ENCODE measurements at regions not wholly inside any gene's neighbourhood (a gene's known extent, or its start where the extent isn't known, plus 50 kb on each side); places are given as distances from the start of the nearest gene placed in this dataset.

GRCh38 chr15:31497838-31498237 is 171.2 kb downstream of the KLF13 start:
- DNase-seq (ENCODE audit: low read depth, low spot score) (no peak), FAIRE-seq (no peak), ATAC-seq (no peak)
- intact Hi-C loops (cut with micrococcal nuclease; ENCODE audit: unreplicated experiment) = loop anchor here (5.0 to 10.0 kb wide), 2 partner anchors 47 to 479 kb away; no protein-coding TSS in a partner anchor
- ChIA-PET POLR2A (no interaction called here), SMC1A (ENCODE audit: uncharacterized antibody, unreplicated experiment) (no interaction called here), CTCF (interaction anchor here (1.2 to 1.3 kb wide), 2 partner anchors 9 to 39 kb away, joined by 3 to 6 read pairs; no protein-coding TSS in a partner anchor), RAD21 (ENCODE audit: unreplicated experiment) (no interaction called here)
- no TSS peak for BruUV-seq (replicated peaks)
- Histone ChIP-seq H3K4me3 (no peak overlapping the region), H2AFZ (ENCODE audit: control insufficient read depth, low read depth, low read length) (no peak overlapping the region), H3K4me1 (ENCODE audit: control insufficient read depth, insufficient read depth, low read length) (peaks cover 4% of the 10 kb centered on the region), H3K36me3 (ENCODE audit: control insufficient read depth in 2 of 2, insufficient read depth in 2 of 2, low read length in 1 of 2) (no peaks in the 10 kb centered on the region), H3K4me2 (ENCODE audit: control insufficient read depth, insufficient read depth) (no peak overlapping the region), H4K20me1 (ENCODE audit: control insufficient read depth, insufficient read depth) (no peaks in the 10 kb centered on the region), H3K27me3 (replicated peaks in 1 of 2; ENCODE audit: control insufficient read depth in 2 of 2, insufficient read depth in 2 of 2, low read length in 1 of 2) (no peaks in the 10 kb centered on the region; a peak in 1 of 4 replicates), H3K79me2 (ENCODE audit: control insufficient read depth, insufficient read depth, low read length) (no peaks in the 10 kb centered on the region), H3K9ac (ENCODE audit: control insufficient read depth, insufficient read depth, low read length) (no peak overlapping the region), H3K9me3 (replicated peaks; ENCODE audit: control insufficient read depth, insufficient read depth, low read length) (peaks cover 3% of the 10 kb centered on the region; the same call in 1 of the 3 replicates), H3K27ac (ENCODE audit: control insufficient read depth, insufficient read depth) (no peak overlapping the region)
- WGBS (ENCODE audit: insufficient coverage, insufficient replicate concordance, low lambda C conversion rate, missing lambda C conversion rate) = 40% methylated on average over 2 of the region's 2 CpGs
- in situ Hi-C loops (cut with MboI) = no loop called here
- TF ChIP-seq YBX1 (IDR thresholded peaks at IDR 0.05) (no peak), TCF12 (IDR thresholded peaks at IDR 0.05; ENCODE audit: low read depth, low read length) (no peak), CUX1 (IDR thresholded peaks at IDR 0.05; ENCODE audit: insufficient replicate concordance, low read depth, low read length) (no peak), HSF1 (IDR thresholded peaks at IDR 0.05; ENCODE audit: low read depth, low read length) (no peak), LARP7 (IDR thresholded peaks at IDR 0.05) (no peak), MYB (IDR thresholded peaks at IDR 0.05; ENCODE audit: borderline replicate concordance, low read depth, low read length) (no peak), E2F4 (IDR thresholded peaks at IDR 0.05; ENCODE audit: low read depth, low read length) (no peak), SREBF2 (IDR thresholded peaks at IDR 0.05; ENCODE audit: low read length) (no peak), CEBPB (IDR thresholded peaks at IDR 0.05; ENCODE audit: borderline replicate concordance in 1 of 2, low read depth in 2 of 2, low read length in 2 of 2) (no peak), SIX5 (IDR thresholded peaks at IDR 0.05; ENCODE audit: low read depth, low read length, severe bottlenecking) (no peak), CTCF (IDR thresholded peaks at IDR 0.05 in 2 of 3, conservative IDR thresholded peaks at IDR 0.05 in 1 of 3; ENCODE audit: control insufficient read depth in 2 of 3, extremely low read depth in 1 of 3, insufficient read depth in 1 of 3, low read depth in 3 of 3, low read length in 3 of 3) (no peak), ZNF217 (IDR thresholded peaks at IDR 0.05) (no peak), SRF (IDR thresholded peaks at IDR 0.05; ENCODE audit: low read depth in 2 of 2, low read length in 2 of 2) (no peak), JUNB (IDR thresholded peaks at IDR 0.05) (no peak), ETV6 (conservative IDR thresholded peaks at IDR 0.05 in 1 of 2, IDR thresholded peaks at IDR 0.05 in 1 of 2; ENCODE audit: borderline replicate concordance in 1 of 2, low read depth in 1 of 2) (no peak)

All from GM12878 (cell line).